Muscle layer of duodenum (tissue), 2 donors: ENCODE measurements at regions not wholly inside any gene's neighbourhood (a gene's known extent, or its start where the extent isn't known, plus 50 kb on each side); places are given as distances from the start of the nearest gene placed in this dataset.

Experiments
- H3K27ac ChIP-seq: one replicate; pipeline ENCODE4 v1.7.0; 2013; ENCODE audit warnings: mild to moderate bottlenecking, low read length
- H3K27me3 ChIP-seq: one replicate; pipeline ENCODE4 v1.7.0; 2013; ENCODE audit warnings: low read depth, mild to moderate bottlenecking, control low read depth, low read length
- H3K36me3 ChIP-seq, 2 donors: one replicate each; pipeline ENCODE4 v1.7.0; 2013; ENCODE audit warnings: low read length in 2 of 2, control low read depth in 1 of 2, mild to moderate bottlenecking in 1 of 2; ENCODE audit not compliant: insufficient read depth in 2 of 2, control insufficient read depth in 1 of 2
- H3K4me1 ChIP-seq, 2 donors: one replicate each; pipeline ENCODE4 v1.7.0; 2013; ENCODE audit warnings: low read length in 2 of 2, mild to moderate bottlenecking in 2 of 2, control low read depth in 1 of 2, moderate library complexity in 1 of 2; ENCODE audit not compliant: insufficient read depth in 2 of 2, control insufficient read depth in 1 of 2
- H3K4me3 ChIP-seq, 2 donors: one replicate each; pipeline ENCODE4 v1.7.0; 2013; ENCODE audit warnings: low read length in 2 of 2, low read depth in 1 of 2, mild to moderate bottlenecking in 1 of 2
- H3K9me3 ChIP-seq, 2 donors: one replicate each; pipeline ENCODE4 v1.7.0; 2013; ENCODE audit warnings: low read length in 2 of 2, control low read depth in 1 of 2, mild to moderate bottlenecking in 1 of 2; ENCODE audit not compliant: control insufficient read depth in 1 of 2
- donor health status: healthy.

DNA sequence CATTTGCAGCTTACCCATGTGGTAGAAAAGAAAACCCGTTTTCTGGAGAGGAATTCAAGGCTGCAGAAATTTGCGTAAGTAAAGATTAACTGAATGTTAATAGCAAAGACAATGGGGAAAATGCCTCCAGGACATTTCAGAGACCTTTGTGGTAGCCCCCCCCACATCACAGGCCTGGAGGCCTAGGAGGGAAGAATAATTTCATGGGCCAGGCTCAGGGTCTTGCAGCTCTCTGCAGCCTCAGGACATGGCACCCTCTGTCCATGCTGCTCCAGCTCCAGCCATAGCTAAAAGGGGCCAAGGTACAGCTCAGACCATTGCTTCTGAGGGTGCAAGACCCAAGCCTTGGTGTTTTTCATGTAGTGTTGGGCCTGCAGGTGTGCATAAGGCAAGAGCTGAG lies 92.7 kb upstream of the ZNF678 start:
- H3K9me3 ChIP-seq = no peaks in the 10 kb centered on the region
- H3K4me3 ChIP-seq = no peak overlapping the region
- no peaks in the 10 kb centered on the region for H3K4me1 ChIP-seq
- no peak overlapping the region for H3K27ac ChIP-seq
- no peaks in the 10 kb centered on the region for H3K27me3 ChIP-seq
- H3K36me3 ChIP-seq = no peaks in the 10 kb centered on the region

DNA sequence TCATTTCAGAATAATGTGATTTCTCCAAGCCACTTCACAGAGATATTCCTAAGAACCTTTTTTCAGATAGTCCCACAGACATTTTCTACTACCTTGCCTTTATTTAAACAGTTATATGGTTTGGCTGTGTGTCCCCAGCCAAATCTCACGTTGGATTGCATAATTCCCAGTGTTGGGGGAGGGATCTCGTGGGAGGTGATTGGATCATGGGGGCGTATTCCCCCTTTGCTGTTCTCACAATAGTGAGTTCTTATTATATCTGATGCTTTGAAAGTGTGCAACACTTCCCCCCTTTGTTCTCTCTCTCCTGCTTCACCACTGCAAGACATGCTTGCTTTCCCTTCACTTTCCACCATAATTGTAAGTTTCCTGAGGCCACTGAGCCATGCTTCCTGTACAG lies 93.6 kb upstream of the ZNF678 start:
- H3K27ac ChIP-seq = no peak overlapping the region
- H3K4me3 ChIP-seq = no peak overlapping the region
- no peaks in the 10 kb centered on the region for H3K4me1 ChIP-seq
- no peaks in the 10 kb centered on the region for H3K9me3 ChIP-seq
- H3K27me3 ChIP-seq = no peaks in the 10 kb centered on the region
- H3K36me3 ChIP-seq = no peaks in the 10 kb centered on the region

DNA sequence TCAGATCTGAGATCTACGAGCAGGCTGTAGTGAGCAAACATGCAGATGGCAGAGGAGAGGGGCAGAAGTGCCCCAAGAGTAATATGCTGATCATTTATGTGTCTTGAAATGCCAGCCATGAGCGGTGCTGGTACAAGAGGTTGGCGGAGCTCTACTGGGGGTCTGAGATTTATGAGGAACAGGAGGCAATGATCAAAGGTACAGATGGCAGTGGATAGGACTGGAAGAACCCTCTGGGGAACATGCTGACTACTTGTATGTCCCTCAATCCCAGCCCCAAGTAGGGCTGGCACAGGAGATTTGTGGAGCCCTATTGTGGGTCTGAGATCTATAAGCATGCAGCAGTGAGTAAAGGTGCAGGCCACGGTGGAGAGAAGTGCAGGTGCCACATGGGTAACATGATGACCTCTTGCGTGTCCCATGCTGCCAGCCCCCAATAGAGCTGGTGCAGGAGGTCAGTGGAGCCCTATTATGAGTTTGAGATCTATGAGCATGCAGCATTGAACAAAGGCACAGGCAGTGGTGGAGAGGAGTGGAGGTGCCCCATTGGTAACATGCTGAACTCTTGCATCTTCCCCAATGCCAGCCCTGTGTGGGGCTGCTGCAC lies 97.2 kb upstream of the ZNF678 start:
- Histone ChIP-seq H3K9me3 (no peaks in the 10 kb centered on the region), H3K36me3 (no peaks in the 10 kb centered on the region), H3K27me3 (no peaks in the 10 kb centered on the region), H3K27ac (no peak overlapping the region), H3K4me1 (no peaks in the 10 kb centered on the region), H3K4me3 (no peak overlapping the region)

DNA sequence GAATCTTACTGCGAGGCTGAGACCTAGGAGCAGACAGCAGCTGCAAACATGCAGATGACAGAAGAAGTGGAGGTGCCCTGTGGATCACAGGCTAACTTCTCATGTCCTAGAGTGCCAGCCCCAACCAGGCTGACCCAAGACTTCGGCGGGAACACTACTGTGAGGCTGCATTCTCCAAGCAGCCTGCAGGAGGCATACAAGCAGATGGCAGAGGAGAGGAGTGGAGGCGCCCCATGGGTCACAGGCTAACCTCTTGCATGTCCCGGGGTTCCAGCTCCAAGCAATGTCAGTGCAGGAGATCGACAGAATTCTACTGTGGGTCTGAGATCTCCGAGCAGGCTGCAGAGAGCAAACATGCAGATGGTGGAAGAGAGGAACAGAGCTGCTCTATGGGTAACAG lies 98.1 kb upstream of the ZNF678 start:
- H3K4me3 ChIP-seq = no peak overlapping the region
- H3K4me1 ChIP-seq = no peaks in the 10 kb centered on the region
- no peaks in the 10 kb centered on the region for H3K9me3 ChIP-seq
- H3K36me3 ChIP-seq = no peaks in the 10 kb centered on the region
- no peak overlapping the region for H3K27ac ChIP-seq
- H3K27me3 ChIP-seq = no peaks in the 10 kb centered on the region

DNA sequence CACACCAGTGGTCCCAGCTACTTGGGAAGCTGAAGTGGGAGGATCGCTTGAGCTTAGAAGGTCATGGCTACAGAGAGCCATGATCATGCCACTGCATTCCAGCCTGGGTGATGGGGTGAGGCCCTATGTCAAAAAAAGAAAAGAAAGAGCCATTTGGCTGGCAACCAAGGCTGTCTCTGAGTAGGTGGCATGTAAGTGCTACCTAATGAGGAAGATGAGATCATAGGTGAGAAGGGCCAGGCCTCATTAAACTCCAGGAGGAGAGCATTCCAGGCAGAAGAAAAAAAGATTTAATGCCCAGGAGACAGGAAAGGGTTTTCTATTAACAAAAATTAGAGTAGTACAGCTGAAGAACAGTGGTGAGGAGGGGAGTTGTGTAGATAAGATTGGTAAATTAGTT lies 103.4 kb upstream of the ZNF678 start:
- no peaks in the 10 kb centered on the region for H3K4me1 ChIP-seq
- no peak overlapping the region for H3K4me3 ChIP-seq
- no peaks in the 10 kb centered on the region for H3K36me3 ChIP-seq
- H3K27ac ChIP-seq = no peak overlapping the region
- H3K9me3 ChIP-seq = no peaks in the 10 kb centered on the region
- no peaks in the 10 kb centered on the region for H3K27me3 ChIP-seq

DNA sequence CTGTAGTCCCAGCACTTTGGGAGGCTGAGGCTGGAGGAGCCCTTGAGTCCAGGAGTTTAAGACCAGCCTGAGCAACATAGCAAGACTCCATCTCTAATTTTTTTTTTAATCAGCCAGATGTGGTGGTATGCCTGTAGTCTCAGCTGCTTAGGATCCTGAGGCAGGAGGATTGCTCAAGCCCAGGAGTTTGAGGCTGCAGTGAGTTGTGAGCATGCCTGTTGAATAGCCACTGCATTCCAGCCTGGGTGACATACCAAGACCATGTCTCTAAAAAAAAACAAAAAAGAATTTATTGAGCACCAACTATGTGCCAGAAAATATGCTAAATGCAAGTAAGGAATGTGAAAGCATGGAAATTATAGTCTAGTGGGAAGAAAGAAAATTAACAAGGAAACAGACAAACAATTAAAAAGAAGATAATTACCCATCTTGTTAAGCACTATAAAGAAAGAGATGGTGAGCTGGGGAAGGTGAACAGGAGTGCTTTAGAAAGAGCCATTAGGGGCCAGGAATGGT lies 104.0 kb upstream of the ZNF678 start:
- no peaks in the 10 kb centered on the region for H3K36me3 ChIP-seq
- no peaks in the 10 kb centered on the region for H3K4me1 ChIP-seq
- no peak overlapping the region for H3K4me3 ChIP-seq
- no peaks in the 10 kb centered on the region for H3K27me3 ChIP-seq
- H3K9me3 ChIP-seq = no peaks in the 10 kb centered on the region
- no peak overlapping the region for H3K27ac ChIP-seq

DNA sequence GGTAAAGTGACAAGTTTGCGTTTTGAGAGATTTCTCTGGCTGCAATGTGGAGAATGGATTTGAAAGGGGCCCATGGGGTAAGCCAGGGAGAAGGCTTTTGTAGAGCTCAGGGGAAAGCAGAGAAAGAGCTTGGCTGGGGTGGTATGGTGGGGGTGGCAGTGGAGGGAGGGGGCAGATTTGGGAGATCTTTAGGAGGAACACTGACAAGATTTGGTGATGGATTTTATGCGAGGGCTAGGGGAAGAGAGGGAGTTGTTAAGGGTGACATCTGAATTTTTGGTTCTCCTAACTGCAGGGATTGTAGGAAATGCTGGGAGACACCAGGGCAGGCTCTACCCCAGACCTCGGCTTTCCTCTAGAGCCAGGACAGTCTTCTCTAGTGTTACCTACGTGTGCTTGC lies 108.7 kb upstream of the ZNF678 start:
- H3K36me3 ChIP-seq = no peaks in the 10 kb centered on the region
- no peak overlapping the region for H3K27ac ChIP-seq
- no peaks in the 10 kb centered on the region for H3K27me3 ChIP-seq
- H3K9me3 ChIP-seq = peaks cover 0 to 3% of the 10 kb centered on the region in 2 donors
- no peak overlapping the region for H3K4me3 ChIP-seq
- no peaks in the 10 kb centered on the region for H3K4me1 ChIP-seq

DNA sequence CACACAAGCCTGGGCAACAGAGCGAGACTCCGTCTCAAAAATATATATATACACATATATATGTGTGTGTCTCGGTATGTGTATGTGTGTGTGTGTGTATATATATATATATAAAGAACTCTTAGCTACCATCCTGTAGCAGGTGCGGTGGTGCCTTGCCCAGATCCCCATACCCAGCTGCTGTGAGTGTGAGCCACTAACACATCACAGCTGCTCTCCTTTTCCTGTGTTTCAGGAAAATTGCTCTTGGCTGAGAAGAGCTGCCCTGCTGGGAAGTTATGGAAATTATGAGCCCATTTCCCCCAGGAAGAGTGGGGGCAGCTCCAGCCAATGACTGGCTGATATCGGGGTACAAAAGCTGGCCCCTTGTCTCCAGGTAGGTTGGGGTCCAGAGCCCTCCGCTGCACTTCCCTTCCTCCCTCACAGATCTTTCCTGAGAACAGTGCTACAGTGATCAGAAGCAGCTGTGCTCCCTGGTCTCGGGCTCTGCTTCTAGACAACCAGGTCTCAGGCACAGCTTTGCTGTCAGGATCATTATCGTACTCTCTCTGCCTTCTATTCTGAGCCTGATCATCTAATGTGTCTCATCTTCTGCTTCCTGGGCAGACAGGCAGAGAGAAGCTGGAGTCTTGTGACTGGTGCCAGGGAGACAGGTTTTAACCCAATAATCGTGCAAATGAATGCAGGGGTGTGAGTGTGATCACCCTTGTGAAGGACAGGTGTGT lies 109.6 kb upstream of the ZNF678 start:
- Histone ChIP-seq H3K9me3 (peaks cover 0 to 3% of the 10 kb centered on the region in 2 donors), H3K4me1 (no peaks in the 10 kb centered on the region), H3K36me3 (no peaks in the 10 kb centered on the region), H3K27me3 (no peaks in the 10 kb centered on the region), H3K4me3 (no peak overlapping the region), H3K27ac (no peak overlapping the region)

DNA sequence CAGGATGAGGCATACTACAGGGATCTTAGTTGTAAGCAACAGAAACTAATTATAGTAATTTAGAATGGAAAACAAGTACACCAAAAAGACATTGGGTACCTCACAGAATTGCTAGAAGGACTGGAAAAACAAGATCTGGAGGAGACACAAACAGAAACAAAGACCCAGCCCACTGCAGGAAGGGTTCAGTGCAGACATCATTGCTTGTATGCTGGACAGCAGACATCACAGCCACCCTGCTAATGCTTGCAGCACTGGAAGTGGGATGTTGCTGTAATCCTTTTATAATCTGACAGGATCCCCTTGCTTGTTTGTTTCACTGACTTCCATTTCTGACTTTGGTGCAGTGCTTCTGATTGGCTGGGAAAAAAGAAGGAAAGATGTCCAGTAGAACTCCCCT lies 111.4 kb upstream of the ZNF678 start:
- Histone ChIP-seq H3K4me1 (no peaks in the 10 kb centered on the region), H3K27me3 (no peaks in the 10 kb centered on the region), H3K9me3 (peaks cover 0 to 3% of the 10 kb centered on the region in 2 donors)

DNA sequence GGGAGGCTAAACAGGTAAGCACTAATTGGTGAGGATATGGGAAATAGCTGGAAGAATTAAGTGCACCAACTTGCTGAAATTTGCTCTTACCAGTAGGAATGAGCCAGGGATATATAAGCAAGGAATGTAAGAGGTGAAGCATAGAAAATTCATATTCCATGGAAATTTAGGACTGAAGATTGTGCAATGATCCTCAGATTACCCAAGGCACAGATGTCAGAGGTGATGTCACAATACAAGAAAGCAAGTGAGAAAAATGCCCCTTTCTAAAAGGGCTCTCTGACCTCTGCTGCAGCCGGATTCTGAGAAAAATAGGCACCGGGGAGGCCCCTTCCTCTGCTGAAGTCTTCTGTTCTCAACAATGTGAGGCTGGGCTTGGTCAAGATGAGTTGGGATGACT lies 112.3 kb upstream of the ZNF678 start:
- no peaks in the 10 kb centered on the region for H3K36me3 ChIP-seq
- no peaks in the 10 kb centered on the region for H3K4me1 ChIP-seq
- H3K27ac ChIP-seq = no peak overlapping the region
- no peaks in the 10 kb centered on the region for H3K27me3 ChIP-seq
- H3K4me3 ChIP-seq = no peak overlapping the region
- peaks cover 0 to 3% of the 10 kb centered on the region in 2 donors for H3K9me3 ChIP-seq

More for the DNA sequence above, 111.4 kb upstream of the ZNF678 start:
- Histone ChIP-seq H3K36me3 (no peaks in the 10 kb centered on the region), H3K27ac (no peak overlapping the region), H3K4me3 (no peak overlapping the region)

DNA sequence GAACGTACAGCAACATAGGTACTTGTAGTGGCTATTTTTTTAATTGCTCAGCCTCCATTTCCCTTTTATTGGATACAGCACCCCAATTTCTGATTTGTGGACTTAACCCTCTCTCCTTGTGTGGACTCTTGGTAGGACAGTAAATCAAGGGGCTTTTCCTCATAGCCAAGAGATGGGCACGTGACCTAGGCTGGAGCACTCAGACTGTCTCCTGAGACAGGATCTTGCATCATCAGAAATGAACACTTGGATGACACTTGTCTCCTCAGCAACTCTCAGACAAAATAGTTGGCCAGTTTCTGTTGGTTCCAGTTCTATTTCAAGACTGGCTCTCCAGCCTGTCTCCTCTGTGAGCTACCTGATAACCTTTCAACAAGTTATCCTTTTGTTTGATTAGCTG lies 112.9 kb upstream of the ZNF678 start:
- no peak overlapping the region for H3K4me3 ChIP-seq
- no peaks in the 10 kb centered on the region for H3K27me3 ChIP-seq
- H3K36me3 ChIP-seq = no peaks in the 10 kb centered on the region
- H3K9me3 ChIP-seq = peaks cover 0 to 3% of the 10 kb centered on the region in 2 donors
- H3K27ac ChIP-seq = no peak overlapping the region
- H3K4me1 ChIP-seq = no peaks in the 10 kb centered on the region
